Lower leg skin (tissue), 3 donors: ENCODE measurements at regions not wholly inside any gene's neighbourhood (a gene's known extent, or its start where the extent isn't known, plus 50 kb on each side); places are given as distances from the start of the nearest gene placed in this dataset.

Experiments used
- CTCF ChIP-seq, 3 donors: fragments of 450-650 bp; IDR thresholded peaks; one replicate each; pipeline ENCODE4 v1.5.1; 2016; ENCODE audit warnings: antibody characterized with exemption in 3 of 3, mild to moderate bottlenecking in 3 of 3, moderate library complexity in 2 of 3
- POLR2A ChIP-seq, 2 donors: fragments of 450-650 bp; IDR thresholded peaks; one replicate each; pipeline ENCODE4 v1.6.1; 2016 to 2017; ENCODE audit warnings: antibody characterized with exemption in 2 of 2, mild to moderate bottlenecking in 1 of 2, moderate library complexity in 1 of 2

- TF ChIP-seq POLR2A (IDR thresholded peaks at IDR 0.05): no peak
- TF ChIP-seq CTCF (IDR thresholded peaks at IDR 0.05): no peak
These were observed 78.3 kb downstream of the RAMP3 start for GRCh38 chr7:45235905-45236304.
